ENCODE measurements at regions not wholly inside any gene's neighbourhood (a gene's known extent, or its start where the extent isn't known, plus 50 kb on each side); places are given as distances from the start of the nearest gene placed in this dataset.

DNA sequence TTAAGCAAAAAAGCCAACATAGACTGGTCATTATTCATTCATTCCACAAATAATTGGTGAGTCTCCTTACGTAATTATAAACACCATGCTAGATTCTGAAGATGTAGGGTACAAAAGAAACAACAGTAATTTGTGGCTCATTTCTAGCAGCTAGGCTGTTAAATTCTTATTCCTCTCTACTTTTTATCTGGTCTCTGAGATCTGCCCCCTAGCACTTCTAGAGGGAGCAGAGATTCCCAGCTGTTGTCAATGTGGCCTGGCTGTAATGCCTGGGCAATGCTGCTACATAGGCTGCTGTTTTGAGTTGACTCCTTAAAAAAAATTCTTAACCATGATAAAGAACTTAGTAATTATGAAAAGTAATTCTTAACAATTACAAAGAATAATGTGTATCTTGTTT lies 434.9 kb upstream of the THRB start:
- TF ChIP-seq POLR2A (IDR thresholded peaks at IDR 0.05) (no peak), POLR2AphosphoS5 (IDR thresholded peaks at IDR 0.05) (no peak), EP300 (IDR thresholded peaks at IDR 0.05) (no peak)
- TF ChIP-seq, protein P1, sequence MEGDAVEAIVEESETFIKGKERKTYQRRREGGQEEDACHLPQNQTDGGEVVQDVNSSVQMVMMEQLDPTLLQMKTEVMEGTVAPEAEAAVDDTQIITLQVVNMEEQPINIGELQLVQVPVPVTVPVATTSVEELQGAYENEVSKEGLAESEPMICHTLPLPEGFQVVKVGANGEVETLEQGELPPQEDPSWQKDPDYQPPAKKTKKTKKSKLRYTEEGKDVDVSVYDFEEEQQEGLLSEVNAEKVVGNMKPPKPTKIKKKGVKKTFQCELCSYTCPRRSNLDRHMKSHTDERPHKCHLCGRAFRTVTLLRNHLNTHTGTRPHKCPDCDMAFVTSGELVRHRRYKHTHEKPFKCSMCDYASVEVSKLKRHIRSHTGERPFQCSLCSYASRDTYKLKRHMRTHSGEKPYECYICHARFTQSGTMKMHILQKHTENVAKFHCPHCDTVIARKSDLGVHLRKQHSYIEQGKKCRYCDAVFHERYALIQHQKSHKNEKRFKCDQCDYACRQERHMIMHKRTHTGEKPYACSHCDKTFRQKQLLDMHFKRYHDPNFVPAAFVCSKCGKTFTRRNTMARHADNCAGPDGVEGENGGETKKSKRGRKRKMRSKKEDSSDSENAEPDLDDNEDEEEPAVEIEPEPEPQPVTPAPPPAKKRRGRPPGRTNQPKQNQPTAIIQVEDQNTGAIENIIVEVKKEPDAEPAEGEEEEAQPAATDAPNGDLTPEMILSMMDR (IDR thresholded peaks at IDR 0.05) = no peak
- DNase-seq (ENCODE audit: low spot score in 2 of 2) = no peak
- Histone ChIP-seq H3K27ac (no peak overlapping the region), H3K27me3 (no peaks in the 10 kb centered on the region), H3K36me3 (no peaks in the 10 kb centered on the region), H3K9me3 (no peaks in the 10 kb centered on the region), H3K4me1 (no peaks in the 10 kb centered on the region), H3K4me3 (no peak overlapping the region)
- 94% methylated on average over 1 of the region's 1 CpG for WGBS

DNA sequence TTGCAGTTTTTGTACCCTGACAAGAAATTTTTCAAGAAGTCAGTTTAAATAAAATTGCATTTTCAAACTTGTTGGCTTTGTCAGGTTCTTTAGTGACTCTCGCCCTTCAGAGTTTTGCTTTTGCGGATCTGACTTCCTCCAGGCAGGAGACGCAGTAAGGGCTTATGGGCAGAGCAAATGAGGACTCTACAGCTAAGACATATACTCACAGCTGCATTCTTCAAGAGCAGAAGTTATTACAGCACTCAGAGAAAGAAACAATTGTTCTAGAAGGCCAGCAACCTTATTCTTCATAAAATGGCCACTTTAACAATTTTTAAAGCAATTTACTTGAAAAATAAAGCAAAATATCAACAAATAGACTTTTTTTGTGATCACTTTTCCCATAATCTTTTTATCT lies 438.8 kb upstream of the THRB start:
- H3K4me3 ChIP-seq = no peak overlapping the region
- H3K27ac ChIP-seq = no peak overlapping the region
- whole genome bisulfite sequencing = 88% methylated on average over 3 of the region's 3 CpGs
- no peaks in the 10 kb centered on the region for H3K9me3 ChIP-seq
- H3K4me1 ChIP-seq = no peaks in the 10 kb centered on the region
- TF ChIP-seq POLR2AphosphoS5 (IDR thresholded peaks at IDR 0.05) (no peak), EP300 (IDR thresholded peaks at IDR 0.05) (no peak), POLR2A (IDR thresholded peaks at IDR 0.05) (no peak)
- TF ChIP-seq, protein P1 (IDR thresholded peaks at IDR 0.05) = no peak
- DNase-seq (ENCODE audit: low spot score in 2 of 2) = no peak
- no peaks in the 10 kb centered on the region for H3K27me3 ChIP-seq
- no peaks in the 10 kb centered on the region for H3K36me3 ChIP-seq

DNA sequence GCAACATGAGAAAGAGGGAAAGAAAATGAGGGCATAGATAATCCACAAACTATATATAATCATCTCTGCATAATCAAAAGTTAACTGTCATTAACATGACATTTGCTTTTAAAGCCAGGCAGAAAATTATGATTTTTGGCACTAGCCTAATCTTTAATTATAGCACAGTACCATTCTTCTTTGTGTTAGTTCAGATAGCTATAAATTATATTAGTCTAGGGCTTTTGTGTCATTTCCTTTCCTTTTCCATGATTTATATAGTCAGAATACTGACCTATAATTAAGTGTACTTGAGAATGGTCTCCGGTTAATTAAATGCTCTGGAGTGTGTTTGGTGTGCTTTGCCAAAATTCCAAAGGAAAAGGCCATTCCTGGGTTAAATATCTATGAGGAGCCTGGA lies 441.9 kb upstream of the THRB start:
- Histone ChIP-seq H3K9me3 (no peaks in the 10 kb centered on the region), H3K27me3 (no peaks in the 10 kb centered on the region), H3K4me1 (no peaks in the 10 kb centered on the region), H3K4me3 (no peak overlapping the region), H3K36me3 (no peaks in the 10 kb centered on the region), H3K27ac (no peak overlapping the region)
- 44% methylated on average over 1 of the region's 1 CpG for WGBS
- TF ChIP-seq, protein P1 (IDR thresholded peaks at IDR 0.05) = no peak
- TF ChIP-seq EP300 (IDR thresholded peaks at IDR 0.05) = no peak
- no peak for TF ChIP-seq POLR2AphosphoS5 (IDR thresholded peaks at IDR 0.05)
- no peak for TF ChIP-seq POLR2A (IDR thresholded peaks at IDR 0.05)
- no peak for DNase-seq (ENCODE audit: low spot score in 2 of 2)

DNA sequence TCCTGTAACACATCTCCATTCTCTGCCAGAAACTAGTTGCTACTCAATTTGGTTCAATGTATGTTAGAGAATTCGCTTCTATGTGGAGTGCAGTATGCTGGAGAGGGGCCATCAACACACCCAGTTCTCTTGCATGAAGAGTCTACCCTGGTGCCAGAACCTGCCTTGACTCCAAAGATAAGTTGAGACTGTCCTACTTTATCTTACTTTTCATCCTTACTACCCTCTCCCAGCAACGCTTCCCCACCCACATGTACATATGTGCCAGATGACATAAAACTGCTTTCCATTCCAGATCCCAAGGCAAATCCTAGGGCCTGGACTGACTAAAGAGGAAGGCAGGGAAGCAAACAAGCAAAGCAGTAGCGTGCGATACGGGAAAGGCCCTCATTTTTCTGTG lies 442.6 kb upstream of the THRB start:
- no peaks in the 10 kb centered on the region for H3K4me1 ChIP-seq
- 61% methylated on average over 5 of the region's 5 CpGs for WGBS
- H3K27me3 ChIP-seq = no peaks in the 10 kb centered on the region
- H3K36me3 ChIP-seq = no peaks in the 10 kb centered on the region
- H3K9me3 ChIP-seq = no peaks in the 10 kb centered on the region
- DNase-seq (ENCODE audit: low spot score in 2 of 2) = no peak
- no peak overlapping the region for H3K27ac ChIP-seq
- H3K4me3 ChIP-seq = no peak overlapping the region
- no peak for TF ChIP-seq POLR2AphosphoS5 (IDR thresholded peaks at IDR 0.05)
- no peak for TF ChIP-seq EP300 (IDR thresholded peaks at IDR 0.05)
- no peak for TF ChIP-seq POLR2A (IDR thresholded peaks at IDR 0.05)
- TF ChIP-seq, protein P1 (IDR thresholded peaks at IDR 0.05) = no peak

DNA sequence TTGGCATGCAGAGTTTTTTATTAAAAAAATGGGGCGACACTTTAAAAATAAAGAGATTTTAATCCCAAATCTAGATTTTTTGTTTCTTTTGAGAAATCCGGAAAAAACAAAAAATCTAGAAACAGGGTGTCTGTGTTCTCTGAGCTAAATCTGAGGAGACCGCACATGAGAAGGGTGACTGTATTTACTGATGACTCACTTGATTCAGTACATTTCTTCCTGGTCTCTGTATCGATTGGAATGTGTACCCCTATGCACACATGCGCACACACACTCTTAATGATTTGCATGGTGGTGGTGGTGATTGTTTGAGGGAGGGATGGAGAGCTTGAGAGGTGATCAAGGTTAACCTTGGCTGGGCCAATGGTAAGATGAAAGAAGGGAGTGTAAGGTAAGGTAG lies 443.1 kb upstream of the THRB start:
- no peaks in the 10 kb centered on the region for H3K4me1 ChIP-seq
- H3K27me3 ChIP-seq = no peaks in the 10 kb centered on the region
- H3K36me3 ChIP-seq = no peaks in the 10 kb centered on the region
- no peak overlapping the region for H3K27ac ChIP-seq
- H3K9me3 ChIP-seq = no peaks in the 10 kb centered on the region
- H3K4me3 ChIP-seq = no peak overlapping the region
- DNase-seq (ENCODE audit: low spot score in 2 of 2) = no peak
- 85% methylated on average over 5 of the region's 5 CpGs for WGBS
- TF ChIP-seq POLR2A (IDR thresholded peaks at IDR 0.05) (no peak), EP300 (IDR thresholded peaks at IDR 0.05) (no peak), POLR2AphosphoS5 (IDR thresholded peaks at IDR 0.05) (no peak)
- TF ChIP-seq, protein P1 (IDR thresholded peaks at IDR 0.05) = no peak

All from suprapubic skin (tissue), 4 donors.